ACC112 (cell line): ENCODE measurements at regions not wholly inside any gene's neighbourhood (a gene's known extent, or its start where the extent isn't known, plus 50 kb on each side); places are given as distances from the start of the nearest gene placed in this dataset.

ENCODE experiments used
- H2AFZ ChIP-seq: fragments of 200-600 bp; sonication (generic); one replicate; pipeline ENCODE4 v1.6.0; 2017; ENCODE audit warnings: antibody characterized with exemption, low read length; ENCODE audit not compliant: unreplicated experiment
- H3K27ac ChIP-seq: fragments of 200-600 bp; sonication (generic); 2 replicates; pipeline ENCODE4 v1.5.1; 2014; ENCODE audit warnings: low read depth, mild to moderate bottlenecking, antibody characterized with exemption, low read length, moderate library complexity
- H3K27me3 ChIP-seq: fragments of 200-600 bp; sonication (generic); 2 replicates; pipeline ENCODE4 v1.6.1; 2014; ENCODE audit warnings: mild to moderate bottlenecking, antibody characterized with exemption, low read length, moderate library complexity, mixed read lengths; ENCODE audit not compliant: insufficient read depth
- H3K36me3 ChIP-seq: fragments of 200-600 bp; sonication (generic); 2 replicates; pipeline ENCODE4 v1.6.1; 2016; ENCODE audit warnings: mild to moderate bottlenecking, antibody characterized with exemption, low read length, moderate library complexity, mixed read lengths; ENCODE audit not compliant: insufficient read depth
- H3K4me1 ChIP-seq: fragments of 200-600 bp; sonication (generic); one replicate; pipeline ENCODE4 v1.6.1; 2016; ENCODE audit warnings: low read length, mixed read lengths; ENCODE audit not compliant: insufficient read depth, unreplicated experiment, control insufficient read depth
- H3K4me3 ChIP-seq: fragments of 200-600 bp; sonication (generic); 2 replicates; pipeline ENCODE4 v1.5.1; 2014; ENCODE audit warnings: mild to moderate bottlenecking, low read depth, low read length
- H3K79me2 ChIP-seq: fragments of 200-600 bp; sonication (generic); one replicate; pipeline ENCODE4 v1.6.0; 2016; ENCODE audit warnings: low read length; ENCODE audit not compliant: control insufficient read depth, unreplicated experiment, insufficient read depth

- Histone ChIP-seq H3K27me3 (no peaks in the 10 kb centered on the region), H2AFZ (peak overlapping the region; percentile 68), H3K4me3 (peak overlapping the region; percentile 43), H3K79me2 (no peaks in the 10 kb centered on the region), H3K4me1 (peaks cover 18% of the 10 kb centered on the region), H3K36me3 (no peaks in the 10 kb centered on the region), H3K27ac (peak overlapping the region; percentile 95)
Observed at GRCh38 chr13:42720113-42720857, 61.1 kb upstream of the FAM216B start.

- Histone ChIP-seq H2AFZ (peak overlapping the region; percentile 36), H3K27ac (peak overlapping the region; percentile 95)
Observed at GRCh38 chr13:42720858-42721219, 60.5 kb upstream of the FAM216B start.

GRCh38 chr13:42722883-42723539 lies 58.4 kb upstream of the FAM216B start:
- Histone ChIP-seq H3K36me3 (no peaks in the 10 kb centered on the region), H3K4me1 (peaks cover 18% of the 10 kb centered on the region), H3K27ac (no peak overlapping the region), H2AFZ (no peak overlapping the region), H3K27me3 (no peaks in the 10 kb centered on the region), H3K4me3 (no peak overlapping the region), H3K79me2 (no peaks in the 10 kb centered on the region)

More at GRCh38 chr13:42720858-42721219, 60.5 kb upstream of the FAM216B start:
- Histone ChIP-seq H3K27me3 (no peaks in the 10 kb centered on the region), H3K4me3 (peak overlapping the region; percentile 43), H3K36me3 (no peaks in the 10 kb centered on the region), H3K4me1 (peaks cover 18% of the 10 kb centered on the region), H3K79me2 (no peaks in the 10 kb centered on the region)

- Histone ChIP-seq H3K4me1 (no peaks in the 10 kb centered on the region), H3K4me3 (no peak overlapping the region), H3K79me2 (no peaks in the 10 kb centered on the region), H3K27me3 (no peaks in the 10 kb centered on the region), H2AFZ (no peak overlapping the region), H3K27ac (no peak overlapping the region), H3K36me3 (no peaks in the 10 kb centered on the region)
Observed at GRCh38 chr13:42728507-42729180, 52.7 kb upstream of the FAM216B start.

- no peak overlapping the region for H2AFZ ChIP-seq
- no peaks in the 10 kb centered on the region for H3K36me3 ChIP-seq
- H3K27ac ChIP-seq = no peak overlapping the region
- H3K27me3 ChIP-seq = no peaks in the 10 kb centered on the region
- no peaks in the 10 kb centered on the region for H3K4me1 ChIP-seq
- no peak overlapping the region for H3K4me3 ChIP-seq
- no peaks in the 10 kb centered on the region for H3K79me2 ChIP-seq
Observed at GRCh38 chr13:42729857-42730402, 51.5 kb upstream of the FAM216B start.
